Mesothelial cell of epicardium (in vitro differentiated cells): ENCODE measurements at regions not wholly inside any gene's neighbourhood (a gene's known extent, or its start where the extent isn't known, plus 50 kb on each side); places are given as distances from the start of the nearest gene placed in this dataset.

Source experiments
- DNase-seq, 2 experiments: peaks; one replicate each; pipeline ENCODE4 v3.0.0; 2021; ENCODE audit warnings: low spot score in 2 of 2; ENCODE audit not compliant: unreplicated experiment in 2 of 2
- H3K27ac Mint-ChIP-seq: 2 replicates; pipeline ENCODE4 v1.8.0; 2021; ENCODE audit warnings: mixed read lengths
- H3K27me3 Mint-ChIP-seq: 2 replicates; pipeline ENCODE4 v1.8.0; 2021; ENCODE audit warnings: low read depth, mixed read lengths
- H3K36me3 Mint-ChIP-seq: 2 replicates; pipeline ENCODE4 v1.8.0; 2021; ENCODE audit warnings: mixed read lengths
- H3K4me1 Mint-ChIP-seq: 2 replicates; pipeline ENCODE4 v1.8.0; 2021; ENCODE audit warnings: mixed read lengths
- H3K4me3 Mint-ChIP-seq: 2 replicates; pipeline ENCODE4 v1.8.0; 2021; ENCODE audit warnings: mild to moderate bottlenecking, moderate library complexity, mixed read lengths
- H3K9me3 Mint-ChIP-seq: 2 replicates; pipeline ENCODE4 v1.8.0; 2021; ENCODE audit warnings: mixed read lengths
- TF ChIP-seq, protein P1 (sequence below): fragments of 200-600 bp; sonication (generic); IDR thresholded peaks from one replicate; pipeline ENCODE4 v1.5.0; 2021; ENCODE audit warnings: antibody characterized with exemption; ENCODE audit not compliant: unreplicated experiment

DNA sequence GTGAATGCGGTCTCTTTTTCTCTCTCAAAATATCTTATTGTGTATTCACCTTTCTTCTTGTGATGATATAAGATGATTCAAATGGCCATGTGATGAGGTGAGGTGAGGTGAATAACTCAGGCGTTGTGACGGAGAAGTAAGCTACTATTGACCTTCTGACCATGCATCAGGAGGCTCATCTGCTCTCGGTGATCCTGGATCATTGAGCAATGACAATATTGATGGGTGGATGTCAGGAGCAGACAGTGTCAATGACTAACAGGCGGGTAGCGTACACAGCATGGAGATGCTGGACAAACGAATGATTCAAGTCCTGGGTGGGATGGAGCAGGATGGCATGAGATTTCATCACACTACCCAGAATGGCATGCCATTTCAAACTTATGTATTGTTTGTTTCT is 119.6 kb downstream of the PXDC1 start:
- no peaks in the 10 kb centered on the region for H3K36me3 Mint-ChIP-seq
- H3K27ac Mint-ChIP-seq = no peak overlapping the region
- no peaks in the 10 kb centered on the region for H3K27me3 Mint-ChIP-seq
- H3K9me3 Mint-ChIP-seq = no peaks in the 10 kb centered on the region
- no peaks in the 10 kb centered on the region for H3K4me1 Mint-ChIP-seq
- H3K4me3 Mint-ChIP-seq = no peak overlapping the region
- DNase-seq = no peak
- TF ChIP-seq, protein P1, sequence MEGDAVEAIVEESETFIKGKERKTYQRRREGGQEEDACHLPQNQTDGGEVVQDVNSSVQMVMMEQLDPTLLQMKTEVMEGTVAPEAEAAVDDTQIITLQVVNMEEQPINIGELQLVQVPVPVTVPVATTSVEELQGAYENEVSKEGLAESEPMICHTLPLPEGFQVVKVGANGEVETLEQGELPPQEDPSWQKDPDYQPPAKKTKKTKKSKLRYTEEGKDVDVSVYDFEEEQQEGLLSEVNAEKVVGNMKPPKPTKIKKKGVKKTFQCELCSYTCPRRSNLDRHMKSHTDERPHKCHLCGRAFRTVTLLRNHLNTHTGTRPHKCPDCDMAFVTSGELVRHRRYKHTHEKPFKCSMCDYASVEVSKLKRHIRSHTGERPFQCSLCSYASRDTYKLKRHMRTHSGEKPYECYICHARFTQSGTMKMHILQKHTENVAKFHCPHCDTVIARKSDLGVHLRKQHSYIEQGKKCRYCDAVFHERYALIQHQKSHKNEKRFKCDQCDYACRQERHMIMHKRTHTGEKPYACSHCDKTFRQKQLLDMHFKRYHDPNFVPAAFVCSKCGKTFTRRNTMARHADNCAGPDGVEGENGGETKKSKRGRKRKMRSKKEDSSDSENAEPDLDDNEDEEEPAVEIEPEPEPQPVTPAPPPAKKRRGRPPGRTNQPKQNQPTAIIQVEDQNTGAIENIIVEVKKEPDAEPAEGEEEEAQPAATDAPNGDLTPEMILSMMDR = no peak

DNA sequence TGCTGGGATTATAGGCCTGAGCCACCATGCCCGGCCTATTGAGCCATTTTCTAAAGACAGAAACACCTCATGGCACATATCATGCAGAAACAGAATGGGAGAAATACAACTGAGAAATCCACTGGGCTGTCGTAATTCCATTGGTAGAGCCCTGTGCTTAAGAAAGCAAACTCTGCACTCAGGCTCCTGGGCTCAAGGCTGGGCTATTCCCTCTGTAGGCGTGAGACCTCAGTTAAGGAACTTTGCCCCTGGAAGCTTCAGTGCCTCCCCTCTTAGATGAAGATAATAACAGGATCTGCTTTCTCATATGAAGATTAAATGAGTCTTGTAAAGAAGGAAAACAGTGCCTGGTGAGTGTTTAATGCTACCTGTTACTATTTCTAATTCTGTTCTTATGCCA is 120.3 kb downstream of the PXDC1 start:
- Mint-ChIP-seq H3K36me3 (no peaks in the 10 kb centered on the region), H3K4me1 (no peaks in the 10 kb centered on the region), H3K27ac (no peak overlapping the region), H3K9me3 (no peaks in the 10 kb centered on the region), H3K4me3 (no peak overlapping the region), H3K27me3 (no peaks in the 10 kb centered on the region)
- TF ChIP-seq, protein P1 = no peak
- no peak for DNase-seq

DNA sequence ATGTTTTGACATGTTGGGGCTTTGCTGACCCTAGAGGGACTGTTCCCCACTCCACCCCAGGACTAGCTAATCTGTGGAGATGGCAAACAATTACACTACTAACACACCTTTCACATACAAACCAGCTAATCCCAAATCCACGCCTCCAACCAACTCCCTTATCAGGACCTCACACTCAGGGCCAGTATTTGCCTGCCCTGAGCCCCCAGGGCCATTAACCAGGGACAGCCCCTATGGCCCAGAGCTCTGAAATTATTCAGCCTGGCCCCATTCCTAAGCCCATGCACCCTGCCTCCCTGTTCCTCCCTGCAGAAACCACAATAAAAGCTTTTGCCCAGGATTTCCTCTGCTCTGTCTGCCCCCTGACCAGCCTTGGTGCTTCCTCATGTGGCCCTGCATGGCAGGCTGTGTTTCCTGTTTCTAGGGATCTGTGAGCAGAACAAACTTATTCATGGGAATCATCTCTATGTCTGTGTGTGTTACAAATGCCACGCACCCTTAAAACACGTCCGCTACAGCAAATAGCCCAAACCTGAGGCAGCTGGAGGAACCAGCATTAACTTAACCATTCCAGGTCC is 121.2 kb downstream of the PXDC1 start:
- H3K27ac Mint-ChIP-seq = no peak overlapping the region
- DNase-seq = peak in 1 of 2 experiments; percentile 24
- H3K4me3 Mint-ChIP-seq = no peak overlapping the region
- TF ChIP-seq, protein P1 = no peak
- no peaks in the 10 kb centered on the region for H3K4me1 Mint-ChIP-seq
- no peaks in the 10 kb centered on the region for H3K9me3 Mint-ChIP-seq
- peaks cover 3% of the 10 kb centered on the region for H3K27me3 Mint-ChIP-seq
- no peaks in the 10 kb centered on the region for H3K36me3 Mint-ChIP-seq

DNA sequence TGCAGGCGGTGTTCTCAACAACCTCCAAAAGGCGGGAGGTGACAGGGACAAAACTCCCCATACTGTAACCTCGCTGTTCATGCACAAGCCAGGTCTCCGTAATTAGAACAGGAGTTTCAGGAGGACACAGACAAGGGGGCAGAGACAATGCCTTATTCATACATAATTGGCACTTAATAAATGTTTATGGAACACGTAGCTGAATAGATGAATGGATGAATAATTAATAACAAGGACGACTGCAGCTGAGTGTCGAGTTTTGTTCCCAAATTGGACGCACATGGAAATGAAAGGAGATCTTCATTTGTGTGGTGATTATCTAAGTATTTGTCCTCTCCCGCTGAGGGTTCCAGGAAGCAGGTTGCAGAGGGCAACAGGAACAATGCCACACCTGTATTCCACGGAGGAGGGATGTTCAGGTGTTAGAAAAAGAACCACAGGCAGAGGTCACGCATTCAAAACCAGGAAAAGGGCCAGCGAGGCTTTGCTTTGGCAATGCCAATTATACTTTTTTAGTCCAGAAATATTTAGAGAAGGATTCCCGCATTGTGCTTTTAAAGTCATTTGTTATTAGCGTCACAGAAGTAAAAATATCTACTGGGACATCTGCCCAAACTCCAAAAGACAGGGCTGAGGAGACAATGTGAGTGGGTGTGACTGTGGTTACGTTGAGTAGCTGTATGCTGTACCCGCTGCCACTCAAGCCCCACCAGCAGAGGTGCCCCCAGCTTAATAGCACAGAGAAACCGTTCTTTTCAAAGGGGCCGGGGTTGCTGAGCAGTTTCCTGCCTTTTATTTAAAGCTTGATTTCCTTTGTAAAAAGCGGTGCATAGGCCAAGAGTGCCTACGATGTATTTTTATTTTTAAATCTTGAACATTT is 123.3 kb downstream of the PXDC1 start:
- Mint-ChIP-seq H3K36me3 (no peaks in the 10 kb centered on the region), H3K27ac (no peak overlapping the region), H3K4me1 (peaks cover 6% of the 10 kb centered on the region), H3K27me3 (peaks cover 6% of the 10 kb centered on the region), H3K4me3 (no peak overlapping the region), H3K9me3 (no peaks in the 10 kb centered on the region)
- TF ChIP-seq, protein P1 = no peak
- peak in 1 of 2 experiments; percentile 10 for DNase-seq

DNA sequence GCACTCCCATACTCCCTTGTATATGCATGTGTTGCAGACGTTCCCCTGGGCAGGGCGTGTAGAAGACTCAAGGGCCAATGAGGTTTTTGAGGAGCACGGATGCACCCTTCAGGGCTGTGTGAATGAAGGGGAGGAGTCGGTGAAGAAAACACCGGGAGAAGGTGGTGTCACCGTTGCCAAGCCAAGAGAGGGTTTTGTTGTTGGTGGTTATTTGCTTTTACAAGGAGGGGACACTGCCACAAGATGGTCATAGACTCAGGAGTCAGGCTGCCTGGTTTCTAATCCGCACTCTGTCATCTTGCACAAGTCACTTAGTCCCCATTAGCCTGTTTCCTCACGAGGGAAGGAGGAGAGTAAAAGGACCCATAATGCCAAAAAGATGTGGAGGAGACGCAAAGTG is 124.0 kb downstream of the PXDC1 start:
- no peak overlapping the region for H3K27ac Mint-ChIP-seq
- no peak overlapping the region for H3K4me3 Mint-ChIP-seq
- peak in 1 of 2 experiments; percentile 2 for DNase-seq
- H3K27me3 Mint-ChIP-seq = peaks cover 6% of the 10 kb centered on the region
- no peaks in the 10 kb centered on the region for H3K9me3 Mint-ChIP-seq
- peaks cover 6% of the 10 kb centered on the region for H3K4me1 Mint-ChIP-seq
- no peaks in the 10 kb centered on the region for H3K36me3 Mint-ChIP-seq
- TF ChIP-seq, protein P1 = no peak
